K562 (cell line): ENCODE measurements at regions not wholly inside any gene's neighbourhood (a gene's known extent, or its start where the extent isn't known, plus 50 kb on each side); places are given as distances from the start of the nearest gene placed in this dataset.

Experiments
- ASH1L ChIP-seq: fragments of 450-650 bp; IDR thresholded peaks from 2 replicates; pipeline ENCODE4 v1.6.1; 2018; ENCODE audit warnings: borderline replicate concordance, mild to moderate bottlenecking, low read depth; ENCODE audit not compliant: partially characterized antibody
- CEBPG ChIP-seq, 3 experiments: fragments of 200-800 bp in 1 of 3; sonication (Bioruptor generic) in 1 of 3; sonication (generic) in 1 of 3; formaldehyde crosslinking in 1 of 3; IDR thresholded peaks in 2 of 3; conservative IDR thresholded peaks in 1 of 3; 2 replicates each; pipeline versions ENCODE4 v1.6.1 to v1.8.0; 2016 to 2022; ENCODE audit warnings: missing compliant biosample characterization in 2 of 3, missing genetic modification characterization in 2 of 3, mild to moderate bottlenecking in 1 of 3, missing genetic modification reagents in 1 of 3
- DIDO1 ChIP-seq: fragments of 450-650 bp; IDR thresholded peaks from 2 replicates; pipeline ENCODE4 v1.6.1; 2016; ENCODE audit warnings: low read depth, missing biosample characterization, missing genetic modification characterization
- ELF1 ChIP-seq: fragments of 200-800 bp; sonication (Bioruptor generic); IDR thresholded peaks from 2 replicates; pipeline ENCODE4 v1.6.1; 2016; ENCODE audit warnings: missing genetic modification characterization, missing compliant biosample characterization
- KDM5B ChIP-seq: fragments of 200-600 bp; sonication (generic); IDR thresholded peaks from 2 replicates; pipeline ENCODE4 v1.6.1; 2012; ENCODE audit warnings: low read depth, mild to moderate bottlenecking, moderate library complexity, low read length, control low read depth, inconsistent platforms; ENCODE audit not compliant: insufficient replicate concordance
- MBD2 ChIP-seq: sonication (generic); IDR thresholded peaks from 2 replicates; pipeline ENCODE4 v1.6.1; 2016; ENCODE audit warnings: low read depth, borderline replicate concordance
- MTA2 ChIP-seq: fragments of 450-650 bp; IDR thresholded peaks from 2 replicates; pipeline ENCODE4 v1.6.1; 2016; ENCODE audit warnings: low read depth
- MTA3 ChIP-seq: fragments of 450-650 bp; formaldehyde crosslinking; IDR thresholded peaks from 2 replicates; pipeline ENCODE4 v1.6.1; 2017; ENCODE audit warnings: mild to moderate bottlenecking, borderline replicate concordance
- NBN ChIP-seq: fragments of 450-650 bp; IDR thresholded peaks from 2 replicates; pipeline ENCODE4 v1.6.1; 2016; ENCODE audit warnings: low read depth, mild to moderate bottlenecking
- SIRT6 ChIP-seq: IDR thresholded peaks from one replicate; pipeline ENCODE4 v1.6.1; 2012; ENCODE audit warnings: low read depth, mild to moderate bottlenecking, control low read depth, inconsistent platforms, low read length, moderate library complexity
- STAG1 ChIP-seq: sonication (generic); formaldehyde crosslinking; IDR thresholded peaks from 2 replicates; pipeline ENCODE4 v1.5.0; 2020; ENCODE audit warnings: missing genetic modification reagents, borderline replicate concordance
- ZEB2 ChIP-seq: fragments of 450-650 bp; IDR thresholded peaks from 2 replicates; pipeline ENCODE4 v1.6.1; 2016
- ZNF175 ChIP-seq: fragments of 200-800 bp; sonication (Bioruptor generic); IDR thresholded peaks from 2 replicates; pipeline ENCODE4 v1.6.1; 2016; ENCODE audit warnings: low read depth, mild to moderate bottlenecking, missing genetic modification characterization, missing compliant biosample characterization
- TF ChIP-seq, protein P1 (sequence below), 2 experiments: fragments of 250-450 bp in 1 of 2; fragments of 450-650 bp in 1 of 2; sonication (Bioruptor Pico) in 1 of 2; IDR thresholded peaks; 2 replicates each; pipeline versions ENCODE4 v1.6.1 to v1.8.0; 2016 to 2021; ENCODE audit warnings: mild to moderate bottlenecking in 2 of 2, moderate library complexity in 2 of 2, missing compliant biosample characterization in 1 of 2, missing genetic modification characterization in 1 of 2
- TF ChIP-seq, protein P2 (sequence below), 2 experiments: fragments of 450-650 bp; IDR thresholded peaks; 2 replicates each; pipeline ENCODE4 v1.6.1; 2016
- TF ChIP-seq, protein P3 (sequence below), 3 experiments: fragments of 200-800 bp in 1 of 3; sonication (Bioruptor generic) in 1 of 3; sonication (generic) in 1 of 3; formaldehyde crosslinking in 1 of 3; IDR thresholded peaks; 2 replicates each; pipeline versions ENCODE4 v1.6.1 to v1.8.0; 2016 to 2022; ENCODE audit warnings: mild to moderate bottlenecking in 2 of 3, missing compliant biosample characterization in 2 of 3, missing genetic modification characterization in 2 of 3, missing genetic modification reagents in 1 of 3

DNA sequence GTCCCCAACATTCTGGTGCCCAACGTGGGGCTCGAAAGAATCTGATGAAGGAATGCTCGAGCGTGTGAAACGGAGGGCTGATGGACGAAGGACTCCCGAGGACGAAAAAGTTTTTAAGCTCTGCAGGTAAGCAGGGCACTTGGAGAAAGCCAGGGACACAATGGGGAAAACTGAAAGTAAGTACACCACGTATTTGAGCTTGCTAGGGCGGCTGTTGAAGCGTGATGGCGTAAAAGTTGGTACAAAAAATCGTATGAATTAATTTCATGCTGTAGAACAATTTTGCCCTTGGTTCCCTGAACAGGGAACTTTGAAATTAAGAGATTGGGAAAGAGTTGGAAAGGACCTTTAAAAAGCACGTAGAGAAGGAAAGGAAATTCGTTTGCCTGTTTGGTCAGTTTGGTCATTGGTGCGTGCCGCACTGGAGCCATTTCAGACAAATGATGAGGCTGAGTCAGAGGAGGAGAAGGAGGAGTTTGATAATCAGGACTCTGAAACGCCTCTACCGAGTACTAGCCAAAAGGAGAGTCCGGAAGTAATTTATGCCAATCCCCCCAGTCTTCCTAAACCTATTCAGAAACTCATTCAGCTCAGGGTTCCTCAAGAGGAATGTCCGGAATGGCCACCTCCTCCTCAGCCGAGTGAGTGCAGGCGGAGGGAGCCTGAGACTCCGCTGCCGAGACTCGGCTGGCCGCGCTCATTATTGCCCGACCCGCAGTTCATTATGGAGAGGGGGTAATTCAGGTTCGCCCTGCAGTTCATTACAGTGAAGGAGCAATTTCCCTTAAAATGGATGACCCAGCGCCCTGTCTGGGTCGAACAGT is 59.2 kb upstream of the PRSS16 start (continued):
- TF ChIP-seq, protein P1, sequence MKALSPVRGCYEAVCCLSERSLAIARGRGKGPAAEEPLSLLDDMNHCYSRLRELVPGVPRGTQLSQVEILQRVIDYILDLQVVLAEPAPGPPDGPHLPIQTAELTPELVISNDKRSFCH (CRISPR knock-in tag; IDR thresholded peaks at IDR 0.05): no peak
- TF ChIP-seq, protein P1 (tag; IDR thresholded peaks at IDR 0.05): no peak
- TF ChIP-seq ASH1L (peak; percentile 39), KDM5B (peak; percentile 75), CEBPG (CRISPR knock-in tag; IDR thresholded peaks at IDR 0.05) (no peak), CEBPG (tag; conservative IDR thresholded peaks at IDR 0.05 in 1 of 2, IDR thresholded peaks at IDR 0.05 in 1 of 2) (no peak), STAG1 (CRISPR knock-in tag) (no peak), ZEB2 (peak; percentile 10; the same call in 1 of the 2 replicates), MTA3 (0 out of 2 replicates have a peak, but pooled peaks have one; percentile 46), DIDO1 (no peak; the same call in 1 of the 2 replicates), MBD2 (peak; percentile 47; the same call in 1 of the 2 replicates), MTA2 (peak; percentile 42), NBN (peak; percentile 56; the same call in 1 of the 2 replicates), ELF1 (tag) (peak; percentile 83), SIRT6 (no peak), ZNF175 (peak; percentile 70; the same call in 1 of the 2 replicates)
- TF ChIP-seq, protein P2, sequence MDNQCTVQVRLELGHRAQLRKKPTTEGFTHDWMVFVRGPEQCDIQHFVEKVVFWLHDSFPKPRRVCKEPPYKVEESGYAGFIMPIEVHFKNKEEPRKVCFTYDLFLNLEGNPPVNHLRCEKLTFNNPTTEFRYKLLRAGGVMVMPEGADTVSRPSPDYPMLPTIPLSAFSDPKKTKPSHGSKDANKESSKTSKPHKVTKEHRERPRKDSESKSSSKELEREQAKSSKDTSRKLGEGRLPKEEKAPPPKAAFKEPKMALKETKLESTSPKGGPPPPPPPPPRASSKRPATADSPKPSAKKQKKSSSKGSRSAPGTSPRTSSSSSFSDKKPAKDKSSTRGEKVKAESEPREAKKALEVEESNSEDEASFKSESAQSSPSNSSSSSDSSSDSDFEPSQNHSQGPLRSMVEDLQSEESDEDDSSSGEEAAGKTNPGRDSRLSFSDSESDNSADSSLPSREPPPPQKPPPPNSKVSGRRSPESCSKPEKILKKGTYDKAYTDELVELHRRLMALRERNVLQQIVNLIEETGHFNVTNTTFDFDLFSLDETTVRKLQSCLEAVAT (IDR thresholded peaks at IDR 0.05): peak; percentile 55 to 81; a peak in 3 of 4 replicates
- TF ChIP-seq, protein P3, sequence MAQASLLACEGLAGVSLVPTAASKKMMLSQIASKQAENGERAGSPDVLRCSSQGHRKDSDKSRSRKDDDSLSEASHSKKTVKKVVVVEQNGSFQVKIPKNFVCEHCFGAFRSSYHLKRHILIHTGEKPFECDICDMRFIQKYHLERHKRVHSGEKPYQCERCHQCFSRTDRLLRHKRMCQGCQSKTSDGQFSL (CRISPR knock-in tag; IDR thresholded peaks at IDR 0.05): peak; percentile 17; the same call in 1 of the 2 replicates
- TF ChIP-seq, protein P3 (tag; IDR thresholded peaks at IDR 0.05): peak in 1 of 2 experiments; percentile 43; a peak in 1 of 4 replicates
